Mesendoderm (in vitro differentiated cells): ENCODE measurements at regions not wholly inside any gene's neighbourhood (a gene's known extent, or its start where the extent isn't known, plus 50 kb on each side); places are given as distances from the start of the nearest gene placed in this dataset.

Experiments used
- DNase-seq: peaks from one replicate; pipeline ENCODE4 v3.0.0; 2013
- H2AK5ac ChIP-seq: 2 replicates; pipeline ENCODE4 v1.6.1; 2013; ENCODE audit warnings: low read length, inconsistent platforms
- H2BK120ac ChIP-seq: 2 replicates; pipeline ENCODE4 v1.6.1; 2013; ENCODE audit warnings: low read depth, mild to moderate bottlenecking, low read length, moderate library complexity, mixed read lengths
- H2BK15ac ChIP-seq: replicated peaks from 2 replicates; pipeline ENCODE4 v1.6.1; 2013; ENCODE audit warnings: low read depth, mild to moderate bottlenecking, moderate library complexity
- H2BK5ac ChIP-seq: 2 replicates; pipeline ENCODE4 v1.6.1; 2013; ENCODE audit warnings: low read length, inconsistent platforms
- H3K18ac ChIP-seq: 2 replicates; pipeline ENCODE4 v1.6.1; 2013; ENCODE audit warnings: mild to moderate bottlenecking, low read length, mixed read lengths
- H3K23ac ChIP-seq: one replicate; pipeline ENCODE4 v1.6.1; 2013; ENCODE audit warnings: low read length
- H3K27ac ChIP-seq: 2 replicates; pipeline ENCODE4 v1.5.1; 2013; ENCODE audit warnings: low read depth, mild to moderate bottlenecking, inconsistent platforms, low read length, moderate library complexity
- H3K27me3 ChIP-seq: 2 replicates; pipeline ENCODE4 v1.6.1; 2013; ENCODE audit warnings: low read length, control low read depth, mild to moderate bottlenecking, inconsistent platforms; ENCODE audit not compliant: insufficient read depth, poor library complexity
- H3K36me3 ChIP-seq: 2 replicates; pipeline ENCODE4 v1.6.1; 2013; ENCODE audit warnings: low read length, inconsistent platforms; ENCODE audit not compliant: control insufficient read depth, insufficient read depth
- H3K4ac ChIP-seq: one replicate; pipeline ENCODE4 v1.6.1; 2013; ENCODE audit warnings: low read depth, mild to moderate bottlenecking, low read length, moderate library complexity
- H3K4me1 ChIP-seq: 2 replicates; pipeline ENCODE4 v1.6.1; 2013; ENCODE audit warnings: low read depth, low read length, inconsistent platforms; ENCODE audit not compliant: control insufficient read depth
- H3K4me2 ChIP-seq: 2 replicates; pipeline ENCODE4 v1.6.1; 2013; ENCODE audit warnings: low read length
- H3K4me3 ChIP-seq: 2 replicates; pipeline ENCODE4 v1.5.1; 2013; ENCODE audit warnings: mild to moderate bottlenecking, low read length
- H3K56ac ChIP-seq: one replicate; pipeline ENCODE4 v1.6.1; 2013; ENCODE audit warnings: low read length
- H3K79me1 ChIP-seq: 2 replicates; pipeline ENCODE4 v1.6.1; 2013; ENCODE audit warnings: low read length, inconsistent platforms
- H3K79me2 ChIP-seq: 2 replicates; pipeline ENCODE4 v1.6.1; 2013; ENCODE audit warnings: mild to moderate bottlenecking, low read length; ENCODE audit not compliant: control insufficient read depth, insufficient read depth
- H3K9ac ChIP-seq: 2 replicates; pipeline ENCODE4 v1.6.1; 2013; ENCODE audit warnings: low read length, inconsistent platforms
- H4K5ac ChIP-seq: one replicate; pipeline ENCODE4 v1.6.1; 2013; ENCODE audit warnings: low read length
- H4K8ac ChIP-seq: one replicate; pipeline ENCODE4 v1.6.1; 2013; ENCODE audit warnings: low read depth, mild to moderate bottlenecking, control low read depth, low read length, moderate library complexity
- WGBS: extraction: QIAGEN DNeasy Blood & Tissue Kit; methylation state at CpG from one replicate; pipeline ENCODE4 v1.1.7; 2013; ENCODE audit warnings: low lambda C conversion rate, missing lambda C conversion rate; ENCODE audit not compliant: insufficient coverage; ENCODE audit errors: extremely low coverage; 5-methylcytosine and 5-hydroxymethylcytosine counted together

- Histone ChIP-seq H3K56ac (no peak overlapping the region), H3K4ac (no peak overlapping the region), H3K4me2 (no peak overlapping the region), H3K4me3 (no peak overlapping the region), H3K79me1 (peaks cover 6% of the 10 kb centered on the region), H3K9ac (no peak overlapping the region), H2BK15ac (no peak overlapping the region), H2AK5ac (no peak overlapping the region), H4K5ac (no peak overlapping the region), H3K23ac (no peak overlapping the region), H3K27me3 (no peaks in the 10 kb centered on the region), H4K8ac (no peak overlapping the region), H3K27ac (peak overlapping the region; percentile 22), H2BK5ac (no peak overlapping the region), H3K36me3 (no peaks in the 10 kb centered on the region), H3K4me1 (peaks cover 4% of the 10 kb centered on the region), H2BK120ac (no peak overlapping the region), H3K18ac (no peak overlapping the region), H3K79me2 (peaks cover 1% of the 10 kb centered on the region)
- WGBS = no CpG with 5 or more reads among the region's 6 CpGs
- DNase-seq = no peak
These were observed 340.7 kb upstream of the C2CD4B start for GRCh38 chr15:62505762-62506161.

- Histone ChIP-seq H3K36me3 (no peaks in the 10 kb centered on the region), H2AK5ac (no peak overlapping the region), H3K4me2 (no peak overlapping the region), H3K4me1 (peaks cover 4% of the 10 kb centered on the region), H3K18ac (no peak overlapping the region), H2BK15ac (no peak overlapping the region), H3K9ac (no peak overlapping the region), H2BK5ac (no peak overlapping the region), H2BK120ac (no peak overlapping the region), H3K27ac (peak overlapping the region; percentile 22), H3K27me3 (no peaks in the 10 kb centered on the region), H3K56ac (no peak overlapping the region), H4K8ac (no peak overlapping the region), H3K79me2 (peaks cover 1% of the 10 kb centered on the region), H3K4ac (no peak overlapping the region), H3K23ac (no peak overlapping the region), H3K79me1 (peaks cover 6% of the 10 kb centered on the region), H3K4me3 (no peak overlapping the region), H4K5ac (no peak overlapping the region)
- peak; percentile 37 for DNase-seq
- no CpG with 5 or more reads among the region's 1 CpG for WGBS
These were observed 341.2 kb upstream of the C2CD4B start for GRCh38 chr15:62506217-62506805.

- Histone ChIP-seq H3K56ac (peak overlapping the region; percentile 59), H2BK15ac (no peak overlapping the region), H3K79me2 (peaks cover 5% of the 10 kb centered on the region), H3K4me1 (peaks cover 7% of the 10 kb centered on the region), H3K27me3 (no peaks in the 10 kb centered on the region), H4K8ac (no peak overlapping the region), H3K27ac (no peak overlapping the region), H3K79me1 (peaks cover 10% of the 10 kb centered on the region), H3K4me3 (no peak overlapping the region), H4K5ac (no peak overlapping the region), H3K9ac (no peak overlapping the region), H3K18ac (no peak overlapping the region), H2BK120ac (no peak overlapping the region), H2AK5ac (no peak overlapping the region), H3K4ac (no peak overlapping the region), H2BK5ac (no peak overlapping the region), H3K4me2 (no peak overlapping the region), H3K23ac (no peak overlapping the region), H3K36me3 (no peaks in the 10 kb centered on the region)
- WGBS = no CpG with 5 or more reads among the region's 12 CpGs
- DNase-seq = peak; percentile 38
These were observed 344.4 kb upstream of the C2CD4B start for GRCh38 chr15:62509395-62509958.

GRCh38 chr15:62510791-62511190 is 345.7 kb upstream of the C2CD4B start:
- no peak overlapping the region for H3K27ac ChIP-seq
- H3K9ac ChIP-seq = no peak overlapping the region
- no peak for DNase-seq
- H3K4me1 ChIP-seq = peaks cover 8% of the 10 kb centered on the region
- H2BK5ac ChIP-seq = no peak overlapping the region
- no peak overlapping the region for H2BK120ac ChIP-seq
- no peaks in the 10 kb centered on the region for H3K36me3 ChIP-seq
- H4K5ac ChIP-seq = no peak overlapping the region
- H3K4me2 ChIP-seq = no peak overlapping the region
- H3K23ac ChIP-seq = no peak overlapping the region
- H3K79me1 ChIP-seq = peaks cover 11% of the 10 kb centered on the region
- H3K27me3 ChIP-seq = no peaks in the 10 kb centered on the region
- H2AK5ac ChIP-seq = no peak overlapping the region
- H3K4me3 ChIP-seq = no peak overlapping the region
- no peak overlapping the region for H3K18ac ChIP-seq
- H4K8ac ChIP-seq = no peak overlapping the region
- no peak overlapping the region for H2BK15ac ChIP-seq
- no CpG with 5 or more reads among the region's 4 CpGs for WGBS
- peaks cover 5% of the 10 kb centered on the region for H3K79me2 ChIP-seq
- H3K4ac ChIP-seq = no peak overlapping the region
- H3K56ac ChIP-seq = no peak overlapping the region

- no CpG with 5 or more reads among the region's 1 CpG for WGBS
These were observed 347.8 kb upstream of the C2CD4B start for GRCh38 chr15:62512904-62513303.

GRCh38 chr15:62513893-62514292 is 348.8 kb upstream of the C2CD4B start:
- H3K4me1 ChIP-seq = peaks cover 9% of the 10 kb centered on the region
- peaks cover 4% of the 10 kb centered on the region for H3K79me2 ChIP-seq
- no CpG with 5 or more reads among the region's 4 CpGs for WGBS
- no peak overlapping the region for H4K5ac ChIP-seq
- H3K23ac ChIP-seq = no peak overlapping the region
- H3K27me3 ChIP-seq = no peaks in the 10 kb centered on the region
- H2BK5ac ChIP-seq = no peak overlapping the region
- no peak for DNase-seq
- no peak overlapping the region for H3K4me2 ChIP-seq
- H3K4ac ChIP-seq = peak overlapping the region; percentile 37
- no peak overlapping the region for H4K8ac ChIP-seq
- H3K56ac ChIP-seq = no peak overlapping the region
- peaks cover 7% of the 10 kb centered on the region for H3K79me1 ChIP-seq
- no peaks in the 10 kb centered on the region for H3K36me3 ChIP-seq
- H2BK120ac ChIP-seq = no peak overlapping the region
- H2BK15ac ChIP-seq = no peak overlapping the region
- no peak overlapping the region for H3K9ac ChIP-seq
- H3K18ac ChIP-seq = no peak overlapping the region
- no peak overlapping the region for H2AK5ac ChIP-seq
- no peak overlapping the region for H3K27ac ChIP-seq
- H3K4me3 ChIP-seq = no peak overlapping the region

More at GRCh38 chr15:62512904-62513303, 347.8 kb upstream of the C2CD4B start:
- peaks cover 9% of the 10 kb centered on the region for H3K4me1 ChIP-seq
- no peak overlapping the region for H3K18ac ChIP-seq
- no peak overlapping the region for H3K27ac ChIP-seq
- H4K5ac ChIP-seq = no peak overlapping the region
- no peak overlapping the region for H3K4ac ChIP-seq
- no peak overlapping the region for H3K9ac ChIP-seq
- H3K79me1 ChIP-seq = peaks cover 7% of the 10 kb centered on the region
- no peak overlapping the region for H2AK5ac ChIP-seq
- no peak overlapping the region for H3K23ac ChIP-seq
- no peak overlapping the region for H4K8ac ChIP-seq
- H3K4me2 ChIP-seq = no peak overlapping the region
- no peak overlapping the region for H2BK5ac ChIP-seq
- no peak overlapping the region for H2BK120ac ChIP-seq
- no peak overlapping the region for H3K56ac ChIP-seq
- peaks cover 4% of the 10 kb centered on the region for H3K79me2 ChIP-seq
- DNase-seq = no peak
- H3K27me3 ChIP-seq = no peaks in the 10 kb centered on the region
- no peaks in the 10 kb centered on the region for H3K36me3 ChIP-seq
- H3K4me3 ChIP-seq = no peak overlapping the region
- no peak overlapping the region for H2BK15ac ChIP-seq
